IMR-90 (cell line): ENCODE measurements at regions not wholly inside any gene's neighbourhood (a gene's known extent, or its start where the extent isn't known, plus 50 kb on each side); places are given as distances from the start of the nearest gene placed in this dataset.

Source experiments
- ATAC-seq: fragments of 200-7000 bp; cut with Tn5 transposase; 2 replicates; pipeline ENCODE4 v1.9.1; 2020; ENCODE audit warnings: low read depth, mild to moderate bottlenecking, moderate library complexity
- BruUV-seq: library from RNA; stranded (reverse); fragments of 400-500 nt; replicated peaks from 2 replicates; lab custom pipeline; 2021; lab: Mats Ljungman, UMichigan
- CTCF ChIA-PET: fragments of 300-600 bp; formaldehyde crosslinking; extraction: SDS; loops from one replicate; lab custom pipeline; 2021; ENCODE audit warnings: antibody characterized with exemption; lab: Yijun Ruan, JAX
- POLR2A ChIA-PET: fragments of 300-600 bp; sonication (Branson Sonifier 250); formaldehyde crosslinking; loops from one replicate; lab custom pipeline; 2022; ENCODE audit warnings: antibody characterized with exemption; ENCODE audit not compliant: unreplicated experiment; lab: Charles Lee
- DNase-seq: peaks from one replicate; pipeline ENCODE4 v3.0.0; 2013
- H2AFZ ChIP-seq: replicated peaks from 2 replicates; pipeline ENCODE3; 2013; ENCODE audit warnings: low read length, mild to moderate bottlenecking; ENCODE audit not compliant: poor library complexity
- H2AK5ac ChIP-seq: 2 replicates; pipeline ENCODE4 v1.6.1; 2013; ENCODE audit warnings: low read depth, low read length, inconsistent platforms
- H2AK9ac ChIP-seq: replicated peaks from 2 replicates; pipeline ENCODE3; 2013; ENCODE audit warnings: mild to moderate bottlenecking, low read depth, low read length, moderate library complexity; ENCODE audit not compliant: poor library complexity
- H2BK120ac ChIP-seq: 2 replicates; pipeline ENCODE4 v1.6.1; 2013; ENCODE audit warnings: low read depth, low read length, inconsistent platforms
- H2BK15ac ChIP-seq: 3 replicates; pipeline ENCODE4 v1.6.1; 2013; ENCODE audit warnings: low read depth, low read length, inconsistent platforms
- H2BK20ac ChIP-seq: 2 replicates; pipeline ENCODE4 v1.6.1; 2013; ENCODE audit warnings: low read depth, mild to moderate bottlenecking, inconsistent platforms, low read length, moderate library complexity
- H2BK5ac ChIP-seq: 2 replicates; pipeline ENCODE4 v1.6.1; 2013; ENCODE audit warnings: mild to moderate bottlenecking, low read depth, low read length, inconsistent platforms; ENCODE audit not compliant: poor library complexity, severe bottlenecking
- H3K14ac ChIP-seq: replicated peaks from 2 replicates; pipeline ENCODE4 v1.6.1; 2013; ENCODE audit warnings: low read depth, low read length, inconsistent platforms
- H3K18ac ChIP-seq: 2 replicates; pipeline ENCODE4 v1.6.1; 2013; ENCODE audit warnings: low read depth, low read length, control low read depth
- H3K23ac ChIP-seq: 2 replicates; pipeline ENCODE4 v1.6.1; 2013; ENCODE audit warnings: low read depth, low read length, inconsistent platforms
- H3K27ac ChIP-seq: 2 replicates; pipeline ENCODE4 v1.5.1; 2013; ENCODE audit warnings: mild to moderate bottlenecking, control low read depth, low read length; ENCODE audit not compliant: insufficient read depth
- H3K27me3 ChIP-seq: 2 replicates; pipeline ENCODE4 v1.6.1; 2013; ENCODE audit warnings: low read length; ENCODE audit not compliant: control insufficient read depth, insufficient read depth
- H3K36me3 ChIP-seq: 2 replicates; pipeline ENCODE4 v1.6.1; 2013; ENCODE audit warnings: low read length, mixed read lengths; ENCODE audit not compliant: control insufficient read depth, insufficient read depth
- H3K4ac ChIP-seq: 2 replicates; pipeline ENCODE4 v1.6.1; 2013; ENCODE audit warnings: low read depth, low read length, inconsistent platforms
- H3K4me1 ChIP-seq: 2 replicates; pipeline ENCODE4 v1.6.1; 2013; ENCODE audit warnings: low read length, mixed read lengths; ENCODE audit not compliant: control insufficient read depth, insufficient read depth
- H3K4me2 ChIP-seq: 2 replicates; pipeline ENCODE4 v1.6.1; 2013; ENCODE audit warnings: low read depth, mild to moderate bottlenecking, control low read depth, low read length, moderate library complexity
- H3K4me3 ChIP-seq: 2 replicates; pipeline ENCODE4 v1.5.1; 2013; ENCODE audit warnings: low read depth, mild to moderate bottlenecking, control low read depth, low read length, moderate library complexity; ENCODE audit not compliant: insufficient read depth
- H3K56ac ChIP-seq: 2 replicates; pipeline ENCODE4 v1.6.1; 2013; ENCODE audit warnings: low read length, inconsistent platforms; ENCODE audit not compliant: insufficient read depth; ENCODE audit errors: extremely low read depth
- H3K79me1 ChIP-seq, 2 experiments: 2 replicates each; pipeline ENCODE4 v1.6.1; 2013; ENCODE audit warnings: low read length in 2 of 2, inconsistent platforms in 1 of 2, low read depth in 1 of 2
- H3K9ac ChIP-seq: 2 replicates; pipeline ENCODE4 v1.6.1; 2013; ENCODE audit warnings: low read depth, low read length, control low read depth
- H3K9me1 ChIP-seq: 2 replicates; pipeline ENCODE4 v1.6.1; 2013; ENCODE audit warnings: low read length, inconsistent platforms; ENCODE audit not compliant: insufficient read depth
- H3K9me3 ChIP-seq: 2 replicates; pipeline ENCODE4 v1.6.1; 2013; ENCODE audit warnings: low read length; ENCODE audit not compliant: control insufficient read depth, insufficient read depth
- H4K20me1 ChIP-seq: 2 replicates; pipeline ENCODE4 v1.6.1; 2013; ENCODE audit warnings: low read length, inconsistent platforms; ENCODE audit not compliant: insufficient read depth
- H4K5ac ChIP-seq: 2 replicates; pipeline ENCODE4 v1.6.1; 2013; ENCODE audit warnings: mild to moderate bottlenecking, low read depth, low read length, control low read depth
- H4K8ac ChIP-seq, 2 experiments: 2 replicates each; pipeline ENCODE4 v1.6.1; 2013; ENCODE audit warnings: low read depth in 2 of 2, low read length in 2 of 2, control low read depth in 1 of 2, inconsistent platforms in 1 of 2
- H4K91ac ChIP-seq: 2 replicates; pipeline ENCODE4 v1.6.1; 2013; ENCODE audit warnings: low read depth, low read length, inconsistent platforms; ENCODE audit not compliant: insufficient read depth
- CHD1 ChIP-seq: IDR thresholded peaks from 2 replicates; pipeline ENCODE4 v1.6.1; 2012; ENCODE audit warnings: low read depth, low read length, improper control_type of control experiment
- ELK1 ChIP-seq: fragments of 150-350 bp; IDR thresholded peaks from 2 replicates; pipeline ENCODE4 v1.6.1; 2016; ENCODE audit warnings: low read depth, mild to moderate bottlenecking, low read length, moderate library complexity, borderline replicate concordance
- FOS ChIP-seq: fragments of 150-350 bp; IDR thresholded peaks from 2 replicates; pipeline ENCODE4 v1.6.1; 2016; ENCODE audit warnings: low read depth, low read length
- MAFK ChIP-seq: IDR thresholded peaks from 2 replicates; pipeline ENCODE4 v1.6.1; 2012; ENCODE audit warnings: low read depth, low read length, improper control_type of control experiment
- MAZ ChIP-seq: IDR thresholded peaks from 2 replicates; pipeline ENCODE4 v1.6.1; 2012; ENCODE audit warnings: low read depth, mild to moderate bottlenecking, low read length, improper control_type of control experiment, moderate library complexity, borderline replicate concordance
- RFX5 ChIP-seq: IDR thresholded peaks from 2 replicates; pipeline ENCODE4 v1.8.0; 2012; ENCODE audit warnings: low read depth, mild to moderate bottlenecking, low read length, moderate library complexity
- SMC3 ChIP-seq: fragments of 150-350 bp; IDR thresholded peaks from 2 replicates; pipeline ENCODE4 v1.6.1; 2016; ENCODE audit warnings: low read depth, mild to moderate bottlenecking, antibody characterized with exemption, low read length, moderate library complexity
- USF2 ChIP-seq: fragments of 150-350 bp; IDR thresholded peaks from 2 replicates; pipeline ENCODE4 v1.6.1; 2017; ENCODE audit warnings: mild to moderate bottlenecking, antibody characterized with exemption, low read length, low read depth
- WGBS, 2 experiments: methylation state at CpG; one replicate each; pipeline versions ENCODE4 v1.1.5 to v1.1.7; 2013; ENCODE audit warnings: missing lambda C conversion rate in 2 of 2; ENCODE audit not compliant: insufficient read length in 1 of 2; ENCODE audit errors: extremely low coverage in 2 of 2; 5-methylcytosine and 5-hydroxymethylcytosine counted together
- dilution Hi-C: fragments of 300-500 bp; cut with HindIII; formaldehyde crosslinking; loops from one replicate; pipeline ENCODE4 v1.14.3; 2018; ENCODE audit warnings: low sequenced_read_pairs; ENCODE audit not compliant: unreplicated experiment
- in situ Hi-C: fragments of 300-500 bp; cut with MboI; formaldehyde crosslinking; loops from 3 replicates; pipeline ENCODE4 v1.14.3; 2019; ENCODE audit warnings: low sequenced_read_pairs, inconsistent platforms, mixed read lengths
- intact Hi-C: fragments of 100-400 bp; cut with micrococcal nuclease; formaldehyde crosslinking; loops from 2 replicates; pipeline ENCODE4 v1.10.0; 2022
- TF ChIP-seq, protein P1 (sequence below): conservative IDR thresholded peaks from 2 replicates; pipeline ENCODE4 v1.5.1; 2012; ENCODE audit warnings: mild to moderate bottlenecking, low read depth, low read length, improper control_type of control experiment

- no peak overlapping the region for H2AK5ac ChIP-seq
- H3K36me3 ChIP-seq = no peaks in the 10 kb centered on the region
- H2BK120ac ChIP-seq = no peak overlapping the region
- H2AK9ac ChIP-seq = no peak overlapping the region
- H2BK20ac ChIP-seq = no peak overlapping the region
- H3K4me2 ChIP-seq = no peak overlapping the region
- H4K20me1 ChIP-seq = no peaks in the 10 kb centered on the region
- no peak overlapping the region for H3K4ac ChIP-seq
- intact Hi-C loops = no loop called here
- H4K5ac ChIP-seq = no peak overlapping the region
- in situ Hi-C loops = no loop called here
- no peaks in the 10 kb centered on the region for H3K9me1 ChIP-seq
- no peak overlapping the region for H3K4me3 ChIP-seq
- H3K9me3 ChIP-seq = peaks cover 45% of the 10 kb centered on the region
- WGBS, 2 experiments = 54% methylated on average over 6 of the region's 11 CpGs; no CpG with 5 or more reads in 1 of the 2 experiments
- H3K23ac ChIP-seq = no peak overlapping the region
- H2AFZ ChIP-seq = no peak overlapping the region
- ChIA-PET CTCF (no interaction called here), POLR2A (no interaction called here)
- no peak overlapping the region for H3K56ac ChIP-seq
- TF ChIP-seq, protein P1, sequence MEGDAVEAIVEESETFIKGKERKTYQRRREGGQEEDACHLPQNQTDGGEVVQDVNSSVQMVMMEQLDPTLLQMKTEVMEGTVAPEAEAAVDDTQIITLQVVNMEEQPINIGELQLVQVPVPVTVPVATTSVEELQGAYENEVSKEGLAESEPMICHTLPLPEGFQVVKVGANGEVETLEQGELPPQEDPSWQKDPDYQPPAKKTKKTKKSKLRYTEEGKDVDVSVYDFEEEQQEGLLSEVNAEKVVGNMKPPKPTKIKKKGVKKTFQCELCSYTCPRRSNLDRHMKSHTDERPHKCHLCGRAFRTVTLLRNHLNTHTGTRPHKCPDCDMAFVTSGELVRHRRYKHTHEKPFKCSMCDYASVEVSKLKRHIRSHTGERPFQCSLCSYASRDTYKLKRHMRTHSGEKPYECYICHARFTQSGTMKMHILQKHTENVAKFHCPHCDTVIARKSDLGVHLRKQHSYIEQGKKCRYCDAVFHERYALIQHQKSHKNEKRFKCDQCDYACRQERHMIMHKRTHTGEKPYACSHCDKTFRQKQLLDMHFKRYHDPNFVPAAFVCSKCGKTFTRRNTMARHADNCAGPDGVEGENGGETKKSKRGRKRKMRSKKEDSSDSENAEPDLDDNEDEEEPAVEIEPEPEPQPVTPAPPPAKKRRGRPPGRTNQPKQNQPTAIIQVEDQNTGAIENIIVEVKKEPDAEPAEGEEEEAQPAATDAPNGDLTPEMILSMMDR = no peak
- TF ChIP-seq RFX5 (no peak), CHD1 (no peak), FOS (no peak), MAFK (no peak), ELK1 (no peak), SMC3 (no peak), USF2 (no peak), MAZ (no peak)
- ATAC-seq (no peak), DNase-seq (no peak)
- H3K18ac ChIP-seq = no peak overlapping the region
- no TSS peak for BruUV-seq
- H3K27ac ChIP-seq = no peak overlapping the region
- no peak overlapping the region for H4K91ac ChIP-seq
- dilution Hi-C loops = no loop called here
- no peaks in the 10 kb centered on the region for H3K79me1 ChIP-seq
- H2BK15ac ChIP-seq = no peak overlapping the region
- H2BK5ac ChIP-seq = no peak overlapping the region
- H3K27me3 ChIP-seq = no peaks in the 10 kb centered on the region
- no peak overlapping the region for H4K8ac ChIP-seq
- no peak overlapping the region for H3K14ac ChIP-seq
- no peaks in the 10 kb centered on the region for H3K4me1 ChIP-seq
- H3K9ac ChIP-seq = no peak overlapping the region
Measured at GRCh38 chr13:111541345-111541744, 220.9 kb downstream of the TEX29 start.
